Right ventricle myocardium inferior (tissue), 1 donor: ENCODE measurements at regions not wholly inside any gene's neighbourhood (a gene's known extent, or its start where the extent isn't known, plus 50 kb on each side); places are given as distances from the start of the nearest gene placed in this dataset.

ENCODE experiments used
- ATAC-seq: fragments of 200-7000 bp; cut with Tn5 transposase; one replicate; pipeline ENCODE4 v1.9.1; 2020; ENCODE audit warnings: mild to moderate bottlenecking, moderate library complexity
- DNase-seq: peaks from one replicate; pipeline ENCODE4 v3.0.0; 2021; ENCODE audit errors: missing footprints
- intact Hi-C: fragments of 100-400 bp; cut with DNase I; formaldehyde crosslinking; loops from one replicate; pipeline ENCODE4 v1.11.0; 2022
- donor health status: DM: no; HTN: yes; CAD: no; lungs with severe emphysema.

GRCh38 chr5:8633696-8634095, 764.7 kb downstream of the MTRR start:
- intact Hi-C loops, result no loop called here
- no peak for ATAC-seq
- no peak for DNase-seq

- intact Hi-C loops, result no loop called here
- ATAC-seq (no peak), DNase-seq (no peak)
Observed at GRCh38 chr5:8634219-8634618, 765.3 kb downstream of the MTRR start.

- DNase-seq (no peak), ATAC-seq (no peak)
- intact Hi-C loops, result no loop called here
Observed at GRCh38 chr5:8641786-8642505, 773.0 kb downstream of the MTRR start.

- DNase-seq, result no peak
- intact Hi-C loops, result no loop called here
Observed at GRCh38 chr5:8644377-8644776, 775.4 kb downstream of the MTRR start.

GRCh38 chr5:8647111-8647510, 778.2 kb downstream of the MTRR start:
- DNase-seq, result no peak
- ATAC-seq, result no peak
- intact Hi-C loops, result no loop called here

More at GRCh38 chr5:8644377-8644776, 775.4 kb downstream of the MTRR start:
- ATAC-seq, result no peak

- intact Hi-C loops, result no loop called here
- DNase-seq (no peak), ATAC-seq (no peak)
Observed at GRCh38 chr5:8650186-8650585, 781.2 kb downstream of the MTRR start.

GRCh38 chr5:8660133-8660893, 791.4 kb downstream of the MTRR start:
- DNase-seq, result no peak
- no peak for ATAC-seq
- intact Hi-C loops, result no loop called here

- no peak for DNase-seq
- intact Hi-C loops, result no loop called here
- no peak for ATAC-seq
Observed at GRCh38 chr5:8663374-8663773, 794.4 kb downstream of the MTRR start.

GRCh38 chr5:8675182-8675581, 806.2 kb downstream of the MTRR start:
- intact Hi-C loops, result no loop called here
- ATAC-seq, result no peak

GRCh38 chr5:8676695-8677094, 807.7 kb downstream of the MTRR start:
- ATAC-seq, result peak; percentile 37
- intact Hi-C loops, result no loop called here
- DNase-seq, result no peak

More at GRCh38 chr5:8675182-8675581, 806.2 kb downstream of the MTRR start:
- DNase-seq, result no peak

GRCh38 chr5:8682381-8682780, 813.4 kb downstream of the MTRR start:
- intact Hi-C loops, result no loop called here
- DNase-seq (no peak), ATAC-seq (no peak)

- intact Hi-C loops, result no loop called here
- no peak for DNase-seq
- ATAC-seq, result no peak
Observed at GRCh38 chr5:8683496-8683895, 814.5 kb downstream of the MTRR start.

GRCh38 chr5:8685704-8686103, 816.8 kb downstream of the MTRR start:
- no peak for DNase-seq
- intact Hi-C loops, result no loop called here
- no peak for ATAC-seq

GRCh38 chr5:8686707-8687106, 817.8 kb downstream of the MTRR start:
- DNase-seq (no peak), ATAC-seq (no peak)
- intact Hi-C loops, result no loop called here

- DNase-seq (no peak), ATAC-seq (no peak)
- intact Hi-C loops, result no loop called here
Observed at GRCh38 chr5:8689773-8690172, 820.8 kb downstream of the MTRR start.

GRCh38 chr5:8691221-8691620, 822.3 kb downstream of the MTRR start:
- no peak for DNase-seq

GRCh38 chr5:8693341-8693844, 824.4 kb downstream of the MTRR start:
- DNase-seq (no peak), ATAC-seq (no peak)
- intact Hi-C loops, result no loop called here

More at GRCh38 chr5:8691221-8691620, 822.3 kb downstream of the MTRR start:
- intact Hi-C loops, result no loop called here
- ATAC-seq, result no peak

- DNase-seq (no peak), ATAC-seq (no peak)
- intact Hi-C loops, result no loop called here
Observed at GRCh38 chr5:8694545-8694944, 825.6 kb downstream of the MTRR start.

GRCh38 chr5:8695902-8696845, 827.2 kb downstream of the MTRR start:
- intact Hi-C loops, result no loop called here
- DNase-seq (no peak), ATAC-seq (no peak)
